ENCODE measurements at regions not wholly inside any gene's neighbourhood (a gene's known extent, or its start where the extent isn't known, plus 50 kb on each side); places are given as distances from the start of the nearest gene placed in this dataset.

- no peak for DNase-seq
- H3K9me3 ChIP-seq (ENCODE audit: control extremely low read depth in 1 of 5, control insufficient read depth in 4 of 5, insufficient read depth in 2 of 5, low read depth in 1 of 5, low read length in 4 of 5), result no peaks in the 10 kb centered on the region
- WGBS (ENCODE audit: insufficient coverage), result no CpG with 5 or more reads among the region's 1 CpG
- no peak overlapping the region for H3K4me3 ChIP-seq (ENCODE audit: control insufficient read depth in 1 of 7, extremely low read depth in 1 of 7, insufficient read depth in 4 of 7, low read depth in 2 of 7, low read length in 6 of 7)
- ChIA-PET POLR2A (no interaction called here), CTCF (interaction anchor here (0.5 kb wide), 1 partner anchor 431 kb away, joined by 3 read pairs; no protein-coding TSS in a partner anchor)
- H3K36me3 ChIP-seq (ENCODE audit: control insufficient read depth in 4 of 4, insufficient read depth in 4 of 4, low read length in 3 of 4), result no peaks in the 10 kb centered on the region
- no peaks in the 10 kb centered on the region for H3K27me3 ChIP-seq (replicated peaks in 2 of 5; ENCODE audit: control insufficient read depth in 4 of 5, insufficient read depth in 5 of 5, low read length in 4 of 5)
- no peaks in the 10 kb centered on the region for H3K4me1 ChIP-seq (ENCODE audit: control extremely low read depth in 1 of 4, control insufficient read depth in 4 of 4, insufficient read depth in 4 of 4, low read length in 3 of 4)
- no peak overlapping the region for H3K27ac ChIP-seq (ENCODE audit: insufficient read depth in 1 of 2, low read depth in 1 of 2, low read length in 2 of 2, poor library complexity in 1 of 2, severe bottlenecking in 2 of 2)
Observed at GRCh38 chr10:53547364-53547763, 774.8 kb upstream of the MBL2 start.

- Histone ChIP-seq H3K4me3 (ENCODE audit: control insufficient read depth in 1 of 7, extremely low read depth in 1 of 7, insufficient read depth in 4 of 7, low read depth in 2 of 7, low read length in 6 of 7) (no peak overlapping the region), H3K4me1 (ENCODE audit: control extremely low read depth in 1 of 4, control insufficient read depth in 4 of 4, insufficient read depth in 4 of 4, low read length in 3 of 4) (no peaks in the 10 kb centered on the region), H3K27ac (ENCODE audit: insufficient read depth in 1 of 2, low read depth in 1 of 2, low read length in 2 of 2, poor library complexity in 1 of 2, severe bottlenecking in 2 of 2) (no peak overlapping the region), H3K9me3 (ENCODE audit: control extremely low read depth in 1 of 5, control insufficient read depth in 4 of 5, insufficient read depth in 2 of 5, low read depth in 1 of 5, low read length in 4 of 5) (no peaks in the 10 kb centered on the region), H3K36me3 (ENCODE audit: control insufficient read depth in 4 of 4, insufficient read depth in 4 of 4, low read length in 3 of 4) (no peaks in the 10 kb centered on the region), H3K27me3 (replicated peaks in 2 of 5; ENCODE audit: control insufficient read depth in 4 of 5, insufficient read depth in 5 of 5, low read length in 4 of 5) (no peaks in the 10 kb centered on the region)
- ChIA-PET CTCF (no interaction called here), POLR2A (no interaction called here)
- no peak for DNase-seq
- WGBS (ENCODE audit: insufficient coverage), result no CpG with 5 or more reads among the region's 2 CpGs
Observed at GRCh38 chr10:53543410-53543809, 770.8 kb upstream of the MBL2 start.

GRCh38 chr10:53537508-53537907 lies 764.9 kb upstream of the MBL2 start:
- ChIA-PET CTCF (no interaction called here), POLR2A (no interaction called here)
- Histone ChIP-seq H3K27ac (ENCODE audit: insufficient read depth in 1 of 2, low read depth in 1 of 2, low read length in 2 of 2, poor library complexity in 1 of 2, severe bottlenecking in 2 of 2) (no peak overlapping the region), H3K27me3 (replicated peaks in 2 of 5; ENCODE audit: control insufficient read depth in 4 of 5, insufficient read depth in 5 of 5, low read length in 4 of 5) (no peaks in the 10 kb centered on the region), H3K9me3 (ENCODE audit: control extremely low read depth in 1 of 5, control insufficient read depth in 4 of 5, insufficient read depth in 2 of 5, low read depth in 1 of 5, low read length in 4 of 5) (no peaks in the 10 kb centered on the region), H3K4me3 (ENCODE audit: control insufficient read depth in 1 of 7, extremely low read depth in 1 of 7, insufficient read depth in 4 of 7, low read depth in 2 of 7, low read length in 6 of 7) (no peak overlapping the region), H3K36me3 (ENCODE audit: control insufficient read depth in 4 of 4, insufficient read depth in 4 of 4, low read length in 3 of 4) (no peaks in the 10 kb centered on the region), H3K4me1 (ENCODE audit: control extremely low read depth in 1 of 4, control insufficient read depth in 4 of 4, insufficient read depth in 4 of 4, low read length in 3 of 4) (no peaks in the 10 kb centered on the region)
- no peak for DNase-seq

DNA sequence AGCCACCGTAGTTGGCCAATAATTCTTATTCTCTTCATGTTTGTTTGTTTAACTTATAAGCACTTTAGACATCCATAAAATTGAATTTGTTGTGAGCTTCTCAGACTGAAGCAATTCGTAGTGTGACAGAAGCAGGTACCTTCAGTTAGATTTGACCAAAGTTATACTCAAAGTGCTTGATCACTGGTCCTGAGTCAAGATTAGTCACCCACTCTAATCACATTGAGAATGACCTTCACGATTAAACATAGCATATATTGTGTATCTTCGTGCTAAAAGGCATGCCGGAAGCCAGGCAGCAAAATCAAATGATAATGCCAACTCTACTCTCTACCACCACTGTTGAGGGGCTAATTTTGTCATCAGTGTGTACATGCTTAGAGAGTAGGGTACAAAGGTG lies 763.7 kb upstream of the MBL2 start:
- no peaks in the 10 kb centered on the region for H3K36me3 ChIP-seq (ENCODE audit: control insufficient read depth in 4 of 4, insufficient read depth in 4 of 4, low read length in 3 of 4)
- H3K9me3 ChIP-seq (ENCODE audit: control extremely low read depth in 1 of 5, control insufficient read depth in 4 of 5, insufficient read depth in 2 of 5, low read depth in 1 of 5, low read length in 4 of 5), result no peaks in the 10 kb centered on the region
- POLR2A ChIA-PET, result no interaction called here
- no peaks in the 10 kb centered on the region for H3K27me3 ChIP-seq (replicated peaks in 2 of 5; ENCODE audit: control insufficient read depth in 4 of 5, insufficient read depth in 5 of 5, low read length in 4 of 5)
- DNase-seq, result no peak
- CTCF ChIA-PET, result no interaction called here
- H3K4me1 ChIP-seq (ENCODE audit: control extremely low read depth in 1 of 4, control insufficient read depth in 4 of 4, insufficient read depth in 4 of 4, low read length in 3 of 4), result no peaks in the 10 kb centered on the region
- no peak overlapping the region for H3K27ac ChIP-seq (ENCODE audit: insufficient read depth in 1 of 2, low read depth in 1 of 2, low read length in 2 of 2, poor library complexity in 1 of 2, severe bottlenecking in 2 of 2)
- no peak overlapping the region for H3K4me3 ChIP-seq (ENCODE audit: control insufficient read depth in 1 of 7, extremely low read depth in 1 of 7, insufficient read depth in 4 of 7, low read depth in 2 of 7, low read length in 6 of 7)
- 100% methylated on average over 3 of the region's 5 CpGs for WGBS (ENCODE audit: insufficient coverage)

DNA sequence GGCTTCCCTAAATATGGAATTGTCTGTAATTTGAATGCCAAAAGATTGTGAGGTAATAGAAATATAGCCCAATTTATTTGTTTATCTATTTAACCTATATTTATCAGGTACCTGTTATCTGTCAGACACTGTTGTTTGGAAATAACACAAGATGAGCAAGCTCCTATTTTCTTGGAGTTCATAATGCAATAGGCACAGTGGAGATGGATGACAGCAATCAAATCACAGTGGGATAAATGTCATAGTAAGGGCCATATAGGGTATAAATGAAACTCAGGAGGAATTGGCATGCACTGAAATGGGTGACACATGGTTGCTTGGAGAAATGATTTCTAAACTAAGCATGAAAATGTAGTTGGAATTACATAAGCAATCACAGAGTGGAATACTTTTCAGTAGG lies 761.8 kb upstream of the MBL2 start:
- ChIA-PET POLR2A (no interaction called here), CTCF (no interaction called here)
- H3K4me3 ChIP-seq (ENCODE audit: control insufficient read depth in 1 of 7, extremely low read depth in 1 of 7, insufficient read depth in 4 of 7, low read depth in 2 of 7, low read length in 6 of 7), result no peak overlapping the region
- H3K4me1 ChIP-seq (ENCODE audit: control extremely low read depth in 1 of 4, control insufficient read depth in 4 of 4, insufficient read depth in 4 of 4, low read length in 3 of 4), result no peaks in the 10 kb centered on the region
- no peak overlapping the region for H3K27ac ChIP-seq (ENCODE audit: insufficient read depth in 1 of 2, low read depth in 1 of 2, low read length in 2 of 2, poor library complexity in 1 of 2, severe bottlenecking in 2 of 2)
- H3K27me3 ChIP-seq (replicated peaks in 2 of 5; ENCODE audit: control insufficient read depth in 4 of 5, insufficient read depth in 5 of 5, low read length in 4 of 5), result no peaks in the 10 kb centered on the region
- no peaks in the 10 kb centered on the region for H3K9me3 ChIP-seq (ENCODE audit: control extremely low read depth in 1 of 5, control insufficient read depth in 4 of 5, insufficient read depth in 2 of 5, low read depth in 1 of 5, low read length in 4 of 5)
- H3K36me3 ChIP-seq (ENCODE audit: control insufficient read depth in 4 of 4, insufficient read depth in 4 of 4, low read length in 3 of 4), result no peaks in the 10 kb centered on the region
- DNase-seq, result no peak

DNA sequence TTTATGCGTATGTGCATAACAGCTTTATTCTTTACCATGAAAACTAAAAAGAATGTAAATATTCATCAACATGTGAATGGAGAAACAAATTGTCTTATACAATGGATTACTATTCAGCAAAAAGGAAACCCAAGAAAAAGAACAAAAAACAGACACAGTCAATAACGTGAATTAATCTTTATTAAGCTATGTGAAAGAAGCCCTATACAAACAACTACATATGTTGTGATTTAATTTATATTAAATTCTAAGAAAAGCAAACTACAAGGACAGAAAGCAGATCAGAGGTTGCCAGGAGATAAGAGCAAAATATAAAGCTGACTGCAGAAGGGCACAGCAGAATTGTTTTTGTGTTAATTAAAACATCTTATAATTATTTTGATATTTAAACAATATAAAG lies 756.4 kb upstream of the MBL2 start:
- ChIA-PET POLR2A (no interaction called here), CTCF (no interaction called here)
- Histone ChIP-seq H3K9me3 (ENCODE audit: control extremely low read depth in 1 of 5, control insufficient read depth in 4 of 5, insufficient read depth in 2 of 5, low read depth in 1 of 5, low read length in 4 of 5) (no peaks in the 10 kb centered on the region), H3K27me3 (replicated peaks in 2 of 5; ENCODE audit: control insufficient read depth in 4 of 5, insufficient read depth in 5 of 5, low read length in 4 of 5) (no peaks in the 10 kb centered on the region), H3K4me1 (ENCODE audit: control extremely low read depth in 1 of 4, control insufficient read depth in 4 of 4, insufficient read depth in 4 of 4, low read length in 3 of 4) (no peaks in the 10 kb centered on the region), H3K4me3 (ENCODE audit: control insufficient read depth in 1 of 7, extremely low read depth in 1 of 7, insufficient read depth in 4 of 7, low read depth in 2 of 7, low read length in 6 of 7) (no peak overlapping the region), H3K27ac (ENCODE audit: insufficient read depth in 1 of 2, low read depth in 1 of 2, low read length in 2 of 2, poor library complexity in 1 of 2, severe bottlenecking in 2 of 2) (no peak overlapping the region), H3K36me3 (ENCODE audit: control insufficient read depth in 4 of 4, insufficient read depth in 4 of 4, low read length in 3 of 4) (no peaks in the 10 kb centered on the region)
- WGBS (ENCODE audit: insufficient coverage), result no CpG with 5 or more reads among the region's 2 CpGs
- DNase-seq, result no peak

DNA sequence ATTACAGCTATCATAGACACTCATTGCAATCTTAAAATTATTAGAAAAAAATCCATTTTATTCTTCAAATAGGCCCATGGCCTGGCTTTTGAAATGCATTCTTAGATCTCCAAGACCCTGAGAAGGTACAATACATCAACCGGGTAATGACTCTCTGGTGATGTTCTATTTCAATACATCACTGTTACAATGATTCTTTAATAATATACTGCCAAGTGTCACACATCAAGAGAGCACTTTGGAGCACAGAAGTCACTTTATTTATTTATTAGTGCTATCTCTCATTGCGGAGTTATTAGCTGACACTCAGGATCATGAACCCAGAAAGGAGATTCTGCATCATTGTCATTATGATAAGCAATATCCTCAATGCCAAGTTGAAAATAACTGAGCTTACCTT lies 748.5 kb upstream of the MBL2 start:
- DNase-seq, result no peak
- WGBS (ENCODE audit: insufficient coverage), result 100% methylated on average over 1 of the region's 2 CpGs

DNA sequence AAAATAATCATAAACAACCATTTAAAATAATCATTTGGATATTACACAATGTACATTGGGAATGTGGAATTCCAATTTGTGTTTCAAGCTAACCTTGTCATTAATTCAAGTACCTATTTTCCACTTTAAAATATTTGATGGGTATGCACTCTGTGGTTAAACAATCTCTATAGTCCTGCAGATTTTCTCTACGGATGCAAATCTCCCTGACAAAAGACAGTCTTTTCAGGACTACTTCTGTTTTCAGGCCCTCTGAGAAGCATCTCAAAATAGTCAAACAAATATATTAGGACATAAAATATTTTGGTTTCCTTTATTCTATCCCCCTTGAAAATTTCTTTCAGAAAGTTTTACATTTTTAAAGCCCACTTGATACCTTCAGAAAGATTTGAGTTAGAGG lies 735.6 kb upstream of the MBL2 start:
- no peak for DNase-seq
- ChIA-PET CTCF (no interaction called here), POLR2A (no interaction called here)
- Histone ChIP-seq H3K36me3 (ENCODE audit: control insufficient read depth in 4 of 4, insufficient read depth in 4 of 4, low read length in 3 of 4) (no peaks in the 10 kb centered on the region), H3K4me3 (ENCODE audit: control insufficient read depth in 1 of 7, extremely low read depth in 1 of 7, insufficient read depth in 4 of 7, low read depth in 2 of 7, low read length in 6 of 7) (no peak overlapping the region), H3K9me3 (ENCODE audit: control extremely low read depth in 1 of 5, control insufficient read depth in 4 of 5, insufficient read depth in 2 of 5, low read depth in 1 of 5, low read length in 4 of 5) (no peaks in the 10 kb centered on the region), H3K4me1 (ENCODE audit: control extremely low read depth in 1 of 4, control insufficient read depth in 4 of 4, insufficient read depth in 4 of 4, low read length in 3 of 4) (no peaks in the 10 kb centered on the region), H3K27ac (ENCODE audit: insufficient read depth in 1 of 2, low read depth in 1 of 2, low read length in 2 of 2, poor library complexity in 1 of 2, severe bottlenecking in 2 of 2) (no peak overlapping the region), H3K27me3 (replicated peaks in 2 of 5; ENCODE audit: control insufficient read depth in 4 of 5, insufficient read depth in 5 of 5, low read length in 4 of 5) (no peaks in the 10 kb centered on the region)
- WGBS (ENCODE audit: insufficient coverage), result 80% methylated on average over 1 of the region's 1 CpG

More for the DNA sequence above, 748.5 kb upstream of the MBL2 start:
- ChIA-PET CTCF (no interaction called here), POLR2A (no interaction called here)
- H3K36me3 ChIP-seq (ENCODE audit: control insufficient read depth in 4 of 4, insufficient read depth in 4 of 4, low read length in 3 of 4), result no peaks in the 10 kb centered on the region
- no peak overlapping the region for H3K4me3 ChIP-seq (ENCODE audit: control insufficient read depth in 1 of 7, extremely low read depth in 1 of 7, insufficient read depth in 4 of 7, low read depth in 2 of 7, low read length in 6 of 7)
- peaks cover 0 to 5% (median 0%) of the 10 kb centered on the region in 5 experiments for H3K9me3 ChIP-seq (ENCODE audit: control extremely low read depth in 1 of 5, control insufficient read depth in 4 of 5, insufficient read depth in 2 of 5, low read depth in 1 of 5, low read length in 4 of 5)
- H3K27me3 ChIP-seq (replicated peaks in 2 of 5; ENCODE audit: control insufficient read depth in 4 of 5, insufficient read depth in 5 of 5, low read length in 4 of 5), result no peaks in the 10 kb centered on the region
- no peak overlapping the region for H3K27ac ChIP-seq (ENCODE audit: insufficient read depth in 1 of 2, low read depth in 1 of 2, low read length in 2 of 2, poor library complexity in 1 of 2, severe bottlenecking in 2 of 2)
- H3K4me1 ChIP-seq (ENCODE audit: control extremely low read depth in 1 of 4, control insufficient read depth in 4 of 4, insufficient read depth in 4 of 4, low read length in 3 of 4), result no peaks in the 10 kb centered on the region

All from common myeloid progenitor, CD34-positive (primary cell).